Fibroblast of skin of left quadriceps (primary cell): ENCODE measurements at regions not wholly inside any gene's neighbourhood (a gene's known extent, or its start where the extent isn't known, plus 50 kb on each side); places are given as distances from the start of the nearest gene placed in this dataset.
A peak's percentile ranks its signal among the peaks of the same experiment; 100 is the strongest.
"Not testable (repeated sequence)": the region's sequence is repeated elsewhere in the genome, so short reads cannot be mapped to it uniquely, and the experiment has no call there.

Source experiments
- DNase-seq, 2 experiments: peaks; one replicate each; pipeline ENCODE4 v3.0.0-alpha.2; 2013; ENCODE audit warnings: low read depth in 2 of 2

- not testable (repeated sequence) for DNase-seq
These were observed 193.1 kb upstream of the STAC start for GRCh38 chr3:36187197-36187596.

- no peak for DNase-seq
These were observed 187.4 kb upstream of the STAC start for GRCh38 chr3:36192901-36193300.

GRCh38 chr3:36193448-36193847 is 186.9 kb upstream of the STAC start:
- DNase-seq: no peak

- DNase-seq: no peak
These were observed 184.2 kb upstream of the STAC start for GRCh38 chr3:36196058-36196457.

GRCh38 chr3:36197151-36197550 is 183.2 kb upstream of the STAC start:
- DNase-seq: no peak

GRCh38 chr3:36201546-36201945 is 178.8 kb upstream of the STAC start:
- no peak for DNase-seq

GRCh38 chr3:36206956-36207580 is 173.2 kb upstream of the STAC start:
- no peak for DNase-seq

- DNase-seq: no peak
These were observed 169.3 kb upstream of the STAC start for GRCh38 chr3:36210840-36211651.

GRCh38 chr3:36211652-36211999 is 168.7 kb upstream of the STAC start:
- DNase-seq: no peak

GRCh38 chr3:36212251-36212650 is 168.1 kb upstream of the STAC start:
- DNase-seq: peak; percentile 67 to 72

- no peak for DNase-seq
These were observed 165.8 kb upstream of the STAC start for GRCh38 chr3:36214460-36214859.

GRCh38 chr3:36215241-36215640 is 165.1 kb upstream of the STAC start:
- DNase-seq: no peak

- DNase-seq: peak; percentile 68 to 70
These were observed 160.9 kb upstream of the STAC start for GRCh38 chr3:36219398-36219797.

- DNase-seq: no peak
These were observed 160.1 kb upstream of the STAC start for GRCh38 chr3:36220173-36220572.

GRCh38 chr3:36221975-36222374 is 158.3 kb upstream of the STAC start:
- DNase-seq: no peak

- DNase-seq: no peak
These were observed 152.3 kb upstream of the STAC start for GRCh38 chr3:36227980-36228379.

GRCh38 chr3:36229496-36229895 is 150.8 kb upstream of the STAC start:
- DNase-seq: no peak

GRCh38 chr3:36232797-36233489 is 147.4 kb upstream of the STAC start:
- no peak for DNase-seq

GRCh38 chr3:36244728-36245127 is 135.6 kb upstream of the STAC start:
- DNase-seq: peak; percentile 31 to 34

- no peak for DNase-seq
These were observed 131.9 kb upstream of the STAC start for GRCh38 chr3:36248374-36248773.

GRCh38 chr3:36250191-36250590 is 130.1 kb upstream of the STAC start:
- no peak for DNase-seq

- DNase-seq: no peak
These were observed 123.0 kb upstream of the STAC start for GRCh38 chr3:36257158-36257852.
